GF-D8 (cell line): ENCODE measurements at regions not wholly inside any gene's neighbourhood (a gene's known extent, or its start where the extent isn't known, plus 50 kb on each side); places are given as distances from the start of the nearest gene placed in this dataset.

Experiments used
- DNase-seq: peaks from one replicate; lab custom pipeline; 2025; lab: John Stamatoyannopoulos, UW

DNA sequence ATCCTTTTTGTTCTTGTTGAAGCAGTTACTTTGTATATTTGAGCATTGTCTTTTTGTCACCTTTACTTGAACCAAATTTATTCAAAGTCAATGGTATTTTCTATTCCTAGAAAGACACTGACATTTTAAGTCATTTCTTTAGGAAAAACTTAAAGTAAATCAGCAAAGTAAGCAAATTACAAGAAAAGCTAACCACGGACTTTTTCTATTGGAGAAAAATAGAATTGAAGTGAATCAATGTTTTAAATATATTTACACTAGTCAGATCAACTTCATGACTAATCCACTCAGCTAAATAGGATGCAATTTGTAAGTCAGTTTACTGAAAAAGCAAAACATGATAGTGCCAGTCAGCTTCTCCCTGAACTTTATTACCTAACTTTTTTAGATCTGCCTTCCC, 733.8 kb upstream of the ALCAM start:
- no peak for DNase-seq

DNA sequence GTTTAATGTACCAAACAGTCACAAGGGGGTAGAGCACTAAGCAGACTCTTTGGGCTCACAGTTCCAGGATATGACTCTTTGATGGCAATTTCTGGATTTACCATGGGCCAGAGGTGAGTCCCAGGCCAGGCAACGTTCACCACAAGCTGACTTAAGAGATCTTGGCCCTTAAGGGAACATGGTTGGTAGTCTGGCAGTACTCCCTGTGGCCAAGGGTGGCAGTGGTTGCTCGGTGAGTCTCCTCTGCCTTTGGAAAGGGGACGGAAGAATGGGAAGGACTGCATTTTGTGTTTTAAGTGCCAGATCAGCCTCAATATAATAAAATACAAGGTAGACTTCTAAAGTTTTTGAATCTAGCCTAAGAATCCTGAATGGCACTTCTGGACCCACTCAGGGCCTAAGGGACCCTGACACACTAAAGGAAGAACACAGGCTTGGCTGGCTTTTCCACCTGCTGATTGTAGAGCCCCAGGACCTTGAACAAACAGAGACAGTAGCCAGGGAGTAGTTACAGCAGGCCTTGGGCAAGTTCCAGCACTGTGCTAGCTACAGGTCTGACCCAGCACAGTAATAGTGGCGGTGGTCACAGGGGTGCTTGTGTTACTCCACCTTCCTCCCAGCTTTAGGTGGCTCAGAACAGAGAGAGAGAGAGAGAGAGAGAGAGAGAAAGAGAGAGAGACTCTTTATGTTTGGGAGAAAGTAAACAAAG, 730.7 kb upstream of the ALCAM start:
- no peak for DNase-seq

DNA sequence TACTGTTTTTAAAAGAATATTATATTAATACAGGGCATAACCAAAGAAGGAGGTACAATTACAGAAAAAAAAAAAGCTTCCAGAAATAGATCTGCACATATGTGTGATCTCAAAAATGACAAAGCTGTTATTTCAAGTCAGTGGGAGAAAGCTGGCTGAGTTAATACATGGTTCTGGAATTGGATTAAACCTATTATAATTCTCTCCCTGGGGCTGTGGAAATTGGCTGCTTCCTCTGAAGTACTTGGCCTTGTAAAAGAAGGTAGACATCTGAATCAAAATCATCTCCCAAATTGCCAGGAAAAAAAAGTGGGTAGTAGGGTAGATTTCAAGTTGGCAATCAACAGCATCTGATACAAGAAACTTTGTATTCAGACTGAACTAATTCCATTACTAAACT, 723.9 kb upstream of the ALCAM start:
- DNase-seq: no peak

DNA sequence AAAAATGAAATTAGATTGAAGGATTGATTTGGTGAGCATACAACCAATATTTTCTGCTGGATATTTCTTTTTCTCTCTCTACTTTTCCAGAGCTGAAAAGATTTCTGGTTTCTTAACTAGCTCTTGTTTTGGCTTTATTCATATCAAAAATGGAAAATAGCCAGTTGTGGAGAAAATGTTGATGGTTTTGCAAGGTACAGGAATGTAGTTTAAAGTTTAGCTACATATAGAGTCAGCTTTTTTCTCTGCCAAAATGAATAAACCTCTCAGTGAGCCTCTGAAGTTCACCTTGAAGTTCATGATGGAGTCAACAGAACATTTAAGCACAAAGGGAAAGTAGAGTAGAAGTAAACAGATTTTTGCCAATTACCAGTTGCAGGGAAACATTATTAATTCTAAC, 720.5 kb upstream of the ALCAM start:
- no peak for DNase-seq

DNA sequence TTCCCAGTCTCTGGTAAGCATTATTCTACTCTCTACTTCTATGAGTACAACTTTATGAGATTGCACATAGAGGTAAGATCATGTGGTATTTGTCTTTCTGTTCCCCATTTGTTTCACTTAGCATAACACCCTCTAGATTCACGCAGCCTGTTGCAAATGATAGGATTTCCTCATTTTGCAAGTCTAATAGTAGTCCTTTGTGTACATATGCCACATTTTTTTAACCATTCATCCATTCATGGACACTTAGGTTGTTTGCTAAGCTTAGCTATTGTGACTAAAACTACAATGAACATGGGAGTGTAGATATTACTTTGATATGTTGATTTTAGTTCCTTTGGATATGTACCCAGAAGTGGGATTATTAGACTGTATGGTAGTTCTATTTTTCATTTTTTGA, 717.9 kb upstream of the ALCAM start:
- DNase-seq: no peak

DNA sequence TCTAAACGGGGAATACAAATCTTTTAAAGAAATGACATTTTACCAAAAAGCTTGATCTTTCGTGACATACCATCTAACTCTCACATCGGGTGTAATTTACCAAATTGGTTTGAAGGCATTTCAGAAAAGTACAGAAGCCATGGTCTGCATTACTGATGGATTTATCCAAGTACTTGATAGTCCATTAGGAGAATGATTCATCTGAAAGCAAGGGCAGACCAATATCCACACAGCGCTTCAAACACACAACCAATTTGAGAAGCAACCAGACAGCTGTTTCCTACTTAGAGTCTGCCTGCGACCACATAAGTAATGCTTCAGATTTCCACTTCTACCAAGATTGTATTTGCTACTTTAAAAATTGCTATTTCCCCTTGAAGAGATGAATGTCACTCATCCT, 697.6 kb upstream of the ALCAM start:
- no peak for DNase-seq

DNA sequence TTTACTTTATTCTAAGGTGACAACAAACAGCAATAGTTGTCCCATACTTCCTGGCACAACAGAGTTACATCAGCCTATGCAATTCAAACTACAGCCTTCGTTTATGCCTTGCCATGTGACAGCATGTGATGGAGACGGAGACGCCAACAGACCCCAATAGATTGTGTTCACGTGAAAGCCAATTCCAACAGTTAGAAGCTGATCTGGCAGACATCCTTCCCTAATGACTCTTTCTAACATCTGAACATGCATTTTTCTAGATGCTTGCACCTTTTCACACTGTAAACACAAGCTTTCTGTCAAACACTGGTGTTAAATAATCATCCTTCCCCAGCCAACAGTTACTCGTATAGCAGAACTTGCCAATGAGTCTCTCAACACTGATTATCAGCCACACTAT, 694.4 kb upstream of the ALCAM start:
- no peak for DNase-seq

DNA sequence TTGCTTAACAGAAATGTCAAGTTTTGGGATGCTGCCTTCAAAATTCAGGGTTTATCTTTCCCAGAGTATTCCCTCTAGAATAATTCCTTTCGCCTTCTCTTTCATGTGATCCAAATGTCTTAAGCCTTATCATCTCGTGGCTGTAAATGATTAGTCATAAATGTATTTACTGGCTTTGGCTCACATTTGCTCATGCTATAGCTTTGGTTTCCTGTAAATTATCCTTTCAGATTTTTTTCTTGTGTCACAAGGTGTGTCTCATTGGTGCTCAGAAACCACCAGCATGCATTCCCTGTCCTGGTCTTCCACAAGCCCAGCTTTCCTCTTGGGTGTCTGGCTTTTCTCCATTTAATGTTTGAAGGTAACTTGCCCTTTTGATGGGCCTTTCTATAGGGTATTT, 692.7 kb upstream of the ALCAM start:
- no peak for DNase-seq

DNA sequence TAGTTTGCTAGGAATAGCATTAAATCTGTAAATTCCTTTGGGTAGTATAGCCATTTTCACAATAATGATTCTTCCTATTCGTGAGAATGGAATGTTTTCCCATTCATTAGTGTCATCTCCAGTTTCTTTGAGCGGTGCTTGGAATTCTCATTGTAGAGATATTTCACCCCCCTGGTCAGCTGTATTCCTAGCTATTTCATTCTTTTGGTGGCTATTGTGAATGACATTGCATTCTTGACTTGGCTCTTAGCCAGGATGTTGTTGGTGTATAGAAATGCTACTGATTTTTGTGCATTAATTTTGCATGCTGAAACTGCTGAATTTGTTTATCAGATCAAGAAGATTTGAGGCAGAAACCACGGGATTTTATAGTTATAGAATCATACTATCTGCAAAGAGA, 690.5 kb upstream of the ALCAM start:
- no peak for DNase-seq

DNA sequence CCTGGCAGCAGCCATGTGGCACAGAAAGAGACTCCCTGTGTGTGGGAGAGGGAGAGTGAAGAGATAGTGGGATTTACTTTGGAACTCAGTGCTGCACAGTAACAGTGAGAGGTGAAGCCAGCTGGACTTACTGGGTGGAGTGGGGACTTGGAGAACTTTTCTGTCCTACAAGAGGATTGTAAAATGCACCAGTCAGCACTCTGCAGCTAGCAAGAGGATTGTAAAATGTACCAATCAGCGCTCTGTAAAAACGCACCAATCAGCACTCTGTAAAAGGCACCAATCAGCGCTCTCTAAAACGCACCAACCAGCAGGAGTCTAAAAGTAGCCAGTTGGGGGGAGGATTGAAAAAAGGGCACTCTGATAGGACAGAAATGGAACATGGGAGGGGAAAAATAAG, 688.8 kb upstream of the ALCAM start:
- DNase-seq: no peak

DNA sequence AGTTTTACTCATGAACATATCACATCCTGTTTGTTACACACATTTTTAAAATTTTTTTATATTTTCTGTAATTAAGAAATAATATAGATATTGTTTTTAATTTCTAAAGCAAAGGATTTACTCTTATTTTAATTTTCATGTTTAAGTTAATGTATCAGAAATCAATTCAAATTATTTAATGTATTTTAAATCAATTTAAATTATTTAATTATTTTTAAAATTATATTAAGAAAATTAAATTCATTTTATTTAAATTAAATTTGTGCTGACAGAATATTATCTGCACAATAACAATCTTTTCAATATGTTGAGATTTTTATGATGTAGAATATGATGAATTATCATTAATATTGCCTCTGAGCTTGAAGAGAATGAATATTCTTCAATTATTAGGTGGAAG, 681.2 kb upstream of the ALCAM start:
- DNase-seq: no peak

DNA sequence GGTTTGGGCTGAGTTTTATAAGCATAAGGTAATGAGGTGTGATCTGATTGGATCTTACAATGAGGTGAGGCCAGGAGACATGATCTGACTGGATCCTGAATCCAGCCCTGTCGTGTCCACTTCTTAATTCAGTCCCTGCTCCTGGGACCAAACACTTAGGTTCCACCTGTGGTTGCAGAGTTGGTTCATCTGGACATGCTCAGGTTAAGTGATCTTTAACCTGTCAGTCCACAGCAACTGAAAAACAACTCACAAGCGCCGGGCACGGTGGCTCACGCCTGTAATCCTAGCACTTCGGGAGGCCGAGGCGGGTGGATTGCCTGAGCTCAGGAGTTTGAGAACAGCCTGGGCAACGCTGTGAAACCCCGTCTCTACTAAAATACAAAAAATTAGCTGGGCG, 679.3 kb upstream of the ALCAM start:
- DNase-seq: no peak

DNA sequence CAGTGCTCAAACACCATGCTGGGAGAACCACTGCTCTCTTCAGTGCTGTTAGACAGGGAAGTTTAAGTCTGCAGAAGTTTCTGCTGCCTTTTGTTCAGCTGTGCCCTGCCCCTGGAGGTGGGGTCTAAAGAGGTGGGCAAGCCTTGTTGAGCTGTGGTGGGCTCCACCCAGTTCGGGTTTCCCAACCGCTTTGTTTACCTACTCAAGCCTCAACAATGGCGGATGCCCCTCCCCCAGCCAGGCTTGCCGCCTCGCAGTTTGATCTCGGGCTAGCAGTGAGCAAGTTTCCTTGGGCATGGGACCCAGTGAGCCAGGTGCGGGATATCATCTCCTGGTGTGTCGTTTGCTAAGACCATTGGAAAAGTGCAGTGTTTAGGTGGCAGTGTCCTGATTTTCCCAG, 670.2 kb upstream of the ALCAM start:
- DNase-seq: no peak

DNA sequence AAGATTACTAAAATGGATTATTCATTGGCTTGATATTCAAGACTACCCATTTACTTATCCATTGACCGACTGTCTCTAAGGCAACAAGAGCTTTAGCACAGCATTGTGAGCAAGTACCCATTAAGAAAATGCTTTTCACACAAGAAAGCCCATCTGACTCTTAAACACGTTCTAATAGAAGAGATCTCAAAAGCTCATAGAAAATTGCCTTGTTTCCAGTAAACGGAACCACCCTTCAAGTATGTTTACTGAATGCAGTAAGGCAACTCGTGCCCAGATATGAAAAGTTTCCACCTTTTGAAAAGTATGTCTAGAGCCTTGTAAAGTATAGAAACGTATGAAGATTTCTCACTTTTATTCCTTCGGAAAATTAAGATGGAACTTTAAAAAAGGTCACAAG, 655.3 kb upstream of the ALCAM start:
- no peak for DNase-seq

DNA sequence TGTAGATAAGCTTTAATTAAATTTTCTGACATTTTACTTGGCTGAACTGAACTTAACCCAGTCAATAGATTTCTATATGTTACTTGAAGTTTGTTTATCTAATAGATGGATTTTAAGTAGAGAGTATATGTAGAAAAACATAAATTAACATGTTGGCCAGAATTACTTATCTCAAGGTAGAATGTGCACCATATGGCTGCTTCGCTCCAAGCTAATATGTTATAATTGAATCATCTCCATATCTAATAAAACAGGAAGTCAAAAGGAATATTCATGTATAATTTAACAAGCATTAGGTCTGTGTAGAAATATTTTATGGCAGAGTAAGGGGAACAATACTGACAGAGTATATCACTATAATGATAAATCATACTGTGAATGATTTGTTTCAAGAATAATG, 650.7 kb upstream of the ALCAM start:
- DNase-seq: no peak

DNA sequence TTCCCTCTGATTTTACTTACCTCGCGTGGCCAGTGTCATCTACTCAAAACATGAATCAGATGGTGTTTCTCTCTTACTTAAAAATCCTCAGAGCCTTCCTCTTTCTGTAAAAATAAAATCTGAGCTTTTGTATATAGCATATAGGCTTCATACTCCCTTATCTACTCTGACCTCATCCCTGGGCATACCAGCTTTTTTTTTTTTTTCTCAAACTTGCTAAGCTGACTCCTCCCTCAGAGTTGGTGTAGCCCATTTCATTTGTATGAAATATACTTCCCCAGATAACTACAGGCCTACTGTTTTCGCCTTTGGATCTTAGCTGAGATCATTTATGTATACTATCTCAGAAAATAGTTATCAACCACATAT, 648.9 kb upstream of the ALCAM start:
- no peak for DNase-seq

DNA sequence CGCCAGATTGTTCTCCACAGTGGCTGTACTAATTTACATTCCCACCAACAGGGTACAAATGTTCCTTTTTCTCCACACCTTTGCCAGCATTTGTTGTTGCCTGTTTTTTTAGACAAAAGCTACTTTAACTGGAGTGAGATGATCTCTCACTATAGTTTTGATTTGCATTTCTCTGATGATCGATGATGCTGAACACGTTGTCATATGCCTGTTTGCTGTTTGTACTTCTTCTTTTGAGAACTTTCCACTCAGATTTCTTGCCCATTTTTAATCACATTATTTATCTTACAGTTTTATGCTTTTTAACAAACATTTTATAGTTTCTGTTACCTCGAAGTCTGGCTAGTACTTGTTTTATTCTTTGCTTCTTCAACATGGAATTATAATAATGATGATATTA, 643.7 kb upstream of the ALCAM start:
- DNase-seq: no peak

DNA sequence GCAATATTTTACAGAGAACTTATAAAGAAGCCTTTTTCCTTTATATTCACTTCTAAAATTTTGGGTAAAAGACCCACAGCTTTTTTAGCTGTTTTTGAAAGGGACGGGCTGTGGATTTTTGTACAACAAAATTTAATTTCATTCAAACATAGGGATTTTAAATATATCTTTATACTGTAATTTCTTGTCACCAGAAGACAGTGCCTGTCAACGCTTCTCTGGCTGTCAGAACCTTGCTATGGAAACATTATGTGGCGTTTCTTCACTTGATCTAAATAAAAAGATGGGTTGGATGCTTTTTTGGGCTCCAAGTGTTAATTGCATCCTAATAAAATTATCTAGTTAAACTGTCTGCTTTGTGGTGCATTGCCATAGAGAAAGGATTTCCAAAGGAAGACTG, 635.6 kb upstream of the ALCAM start:
- no peak for DNase-seq

DNA sequence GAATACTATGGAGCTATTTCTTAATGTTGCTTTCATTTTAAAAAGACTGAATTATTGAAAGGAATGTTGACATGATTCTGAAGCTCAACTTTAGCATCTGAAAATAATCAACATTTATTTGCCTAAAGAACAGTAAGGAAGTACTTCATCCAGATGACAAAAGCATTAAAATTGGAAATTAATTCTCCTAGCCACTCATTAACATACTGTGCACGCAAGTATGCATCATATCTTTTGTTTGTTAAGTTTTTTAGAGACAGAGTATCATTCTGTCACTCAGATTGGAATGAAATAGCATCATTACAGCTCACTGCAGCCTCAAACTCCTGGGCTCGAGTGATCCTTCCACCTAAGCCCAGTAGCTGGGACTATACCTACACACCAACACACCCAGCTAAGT, 632.1 kb upstream of the ALCAM start:
- no peak for DNase-seq

DNA sequence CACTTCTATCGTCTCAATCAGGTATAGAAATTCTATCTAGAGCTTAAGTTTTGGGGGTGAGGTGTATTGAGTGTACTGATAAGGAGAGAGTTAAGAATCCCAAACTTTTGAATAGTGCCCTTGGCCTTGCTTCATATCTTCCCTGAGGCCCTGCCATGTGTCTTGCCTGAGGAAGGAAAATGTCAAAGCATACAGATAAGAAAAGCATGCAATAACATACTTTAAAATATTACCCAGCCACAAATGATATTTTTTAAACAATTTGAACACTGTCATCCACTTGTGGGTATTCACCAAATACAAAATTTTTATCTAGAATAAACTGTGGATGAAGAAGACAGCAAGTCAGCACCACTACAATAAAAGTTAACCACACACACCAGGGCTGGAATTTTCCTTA, 631.0 kb upstream of the ALCAM start:
- DNase-seq: no peak

DNA sequence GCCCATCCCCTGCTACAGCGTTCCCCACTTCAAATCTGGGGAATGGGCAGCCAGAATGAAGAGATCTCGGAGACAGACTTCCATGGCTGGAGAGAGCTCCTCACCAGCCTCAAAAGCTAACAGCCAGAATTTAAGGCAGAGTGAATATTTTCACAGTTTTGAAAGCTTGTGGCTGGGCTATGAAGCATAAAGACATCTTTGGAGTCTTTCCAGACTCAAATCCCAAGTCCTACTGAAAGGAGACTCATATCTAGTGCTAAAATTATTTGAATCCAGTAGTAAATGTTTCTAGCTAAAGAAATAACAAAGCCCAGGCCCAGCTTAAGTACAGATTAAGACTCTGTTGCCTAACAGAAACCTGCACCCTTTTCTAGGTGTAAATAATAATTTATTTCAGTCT, 628.4 kb upstream of the ALCAM start:
- no peak for DNase-seq

DNA sequence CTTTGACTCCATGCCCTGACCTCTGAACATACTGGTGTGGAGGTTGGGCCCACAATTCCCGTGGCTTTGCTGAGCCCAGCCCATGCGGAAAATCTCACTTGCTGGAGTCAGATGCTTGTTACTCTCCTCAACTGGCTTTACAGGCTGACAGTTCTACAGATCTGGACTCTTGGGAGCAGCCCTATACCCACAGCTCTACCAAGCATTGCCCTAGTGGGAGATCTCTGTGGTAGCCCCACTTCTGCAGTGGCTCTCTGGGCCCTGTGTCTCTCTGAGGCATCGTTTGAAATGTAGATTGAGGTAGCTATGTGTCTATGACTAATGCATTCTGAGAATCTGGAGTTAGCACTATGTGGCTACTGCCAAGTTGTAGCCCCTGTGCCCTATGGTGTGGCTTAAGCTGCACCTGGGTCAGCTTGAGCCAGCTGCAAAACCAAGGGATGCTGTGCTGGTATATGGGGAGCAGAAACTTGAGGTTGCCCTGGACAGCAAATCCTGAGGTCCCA, 625.8 kb upstream of the ALCAM start:
- DNase-seq: no peak

DNA sequence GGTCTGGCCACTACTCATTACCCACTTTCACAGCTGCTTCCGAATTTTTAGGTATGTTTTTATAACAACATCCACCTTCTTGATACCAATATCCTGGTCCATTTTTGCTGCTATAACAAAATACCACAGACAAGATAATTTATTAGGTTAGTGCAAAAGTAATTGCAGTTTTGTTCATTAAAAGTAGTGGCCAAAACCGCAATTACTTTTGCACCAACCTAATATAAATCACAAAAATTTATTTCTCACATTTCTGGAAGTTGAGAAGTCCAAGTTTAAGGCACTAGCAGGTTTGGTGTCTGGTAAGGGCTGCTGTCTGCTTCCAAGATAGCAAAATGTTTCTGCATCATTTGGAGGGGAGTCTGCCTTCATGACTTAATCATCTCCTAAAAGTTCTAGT, 624.7 kb upstream of the ALCAM start:
- DNase-seq: no peak

DNA sequence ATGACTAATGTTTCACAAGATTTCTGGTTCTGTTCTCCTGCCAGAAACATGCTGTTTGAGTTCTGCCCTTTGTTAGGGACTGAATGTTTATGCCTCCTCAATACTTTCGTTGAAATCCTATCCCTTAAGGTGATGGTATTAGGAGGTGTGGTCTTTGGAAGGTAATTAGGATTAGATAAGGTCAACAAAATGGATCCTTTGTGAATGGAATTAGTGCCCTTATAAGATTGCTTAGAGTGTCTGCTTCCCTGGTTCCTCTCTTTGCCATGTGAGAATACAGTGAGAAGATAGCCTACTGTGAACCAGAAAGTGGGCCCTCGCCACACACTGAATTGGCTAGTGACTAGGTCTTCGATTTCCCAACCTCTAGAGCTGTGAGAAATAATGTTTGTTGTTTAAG, 621.4 kb upstream of the ALCAM start:
- DNase-seq: no peak

DNA sequence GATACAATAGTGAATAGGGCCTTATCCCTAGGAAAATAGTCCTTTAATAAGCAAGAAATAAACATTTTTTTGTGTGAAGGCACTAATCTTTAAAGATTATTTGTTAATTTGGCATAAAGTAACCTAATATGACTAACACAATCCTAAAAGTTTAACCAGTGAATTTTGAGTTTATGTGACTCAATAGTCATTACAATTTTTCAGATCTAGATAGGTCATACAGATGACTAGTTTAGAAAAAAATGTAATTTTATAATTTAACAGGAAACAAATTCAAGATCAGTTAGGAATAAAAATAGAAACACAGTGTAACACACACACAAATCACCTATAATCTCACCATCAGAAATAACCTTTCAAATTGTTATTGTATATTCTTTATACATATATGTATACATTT, 620.7 kb upstream of the ALCAM start:
- no peak for DNase-seq
